T-helper 22 cell (primary cell): ENCODE measurements at regions not wholly inside any gene's neighbourhood (a gene's known extent, or its start where the extent isn't known, plus 50 kb on each side); places are given as distances from the start of the nearest gene placed in this dataset.
"Not testable (repeated sequence)": the region's sequence is repeated elsewhere in the genome, so short reads cannot be mapped to it uniquely, and the experiment has no call there.

Source experiments
- DNase-seq: peaks from one replicate; pipeline ENCODE4 v3.0.0-alpha.2; 2020; ENCODE audit warnings: low read depth

DNA sequence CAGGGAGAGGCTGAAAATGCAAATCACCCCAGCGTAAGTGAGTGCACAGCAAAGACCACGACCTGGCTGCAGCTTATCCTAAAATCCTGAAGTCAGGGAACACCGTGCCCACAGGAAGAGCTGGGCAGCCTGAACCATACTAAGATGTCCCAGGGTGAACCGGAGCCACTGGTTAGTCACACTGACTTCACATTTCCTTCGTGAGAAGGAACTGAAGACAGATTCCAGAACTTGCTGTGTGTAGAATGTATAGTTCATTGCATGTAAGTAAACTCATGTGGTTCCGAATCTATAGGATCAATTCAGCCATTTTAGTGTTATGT, 84.6 kb upstream of the NDUFV2 start:
- no peak for DNase-seq

DNA sequence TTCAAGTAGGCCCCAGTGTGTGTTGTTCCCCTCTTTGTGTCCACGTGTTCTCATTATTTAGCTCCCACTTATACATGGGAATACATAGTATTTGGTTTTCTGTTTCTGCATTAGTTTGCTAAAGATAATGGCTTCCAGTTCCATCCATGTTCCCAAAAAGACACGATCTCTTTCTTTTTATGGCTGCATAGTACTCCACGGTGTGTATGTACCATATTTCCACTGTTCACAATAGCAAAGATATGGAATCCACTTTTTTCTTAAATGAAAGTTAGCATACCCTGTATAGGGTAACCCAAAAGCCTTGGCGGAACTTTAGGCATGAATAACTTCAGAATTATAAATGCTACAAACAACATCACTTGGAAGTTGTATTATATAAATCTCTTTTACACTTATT, 83.4 kb upstream of the NDUFV2 start:
- DNase-seq: no peak

DNA sequence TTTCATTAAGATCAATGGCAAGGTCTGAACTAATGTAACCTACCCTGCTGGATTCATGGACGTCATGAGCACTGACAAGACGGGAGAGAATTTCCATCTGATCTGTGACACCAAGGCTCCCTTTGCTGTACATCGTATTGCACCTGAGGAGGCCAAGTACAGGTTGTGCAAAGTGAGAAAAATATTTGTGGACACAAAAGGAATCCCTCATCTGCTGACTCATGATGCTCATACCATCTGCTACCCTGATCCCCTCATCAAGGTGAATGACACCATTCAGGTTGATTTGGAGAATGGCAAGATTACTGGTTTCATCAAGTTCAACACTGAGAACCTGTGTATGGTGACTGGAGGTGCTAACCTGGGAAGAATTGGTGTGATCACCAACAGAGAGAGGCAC, 82.3 kb upstream of the NDUFV2 start:
- DNase-seq: no peak

DNA sequence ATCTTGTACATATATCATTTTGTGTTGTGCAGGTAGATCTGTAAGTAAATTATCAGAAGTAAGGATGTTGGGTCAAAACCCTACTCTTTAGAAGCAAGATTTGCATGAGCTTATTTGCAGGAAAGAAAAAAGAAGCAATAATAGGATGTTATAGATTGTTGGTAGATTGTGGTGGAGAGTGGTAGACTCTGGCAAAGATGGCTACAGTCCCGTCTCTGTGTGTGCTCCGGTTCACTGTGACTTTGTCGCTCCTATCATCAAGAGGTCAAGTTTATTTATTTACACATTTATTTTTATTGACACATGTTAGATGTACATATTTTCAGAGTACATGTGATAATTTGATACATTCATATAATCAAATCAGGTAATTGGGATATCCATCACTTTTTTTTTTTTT, 81.0 kb upstream of the NDUFV2 start:
- no peak for DNase-seq

DNA sequence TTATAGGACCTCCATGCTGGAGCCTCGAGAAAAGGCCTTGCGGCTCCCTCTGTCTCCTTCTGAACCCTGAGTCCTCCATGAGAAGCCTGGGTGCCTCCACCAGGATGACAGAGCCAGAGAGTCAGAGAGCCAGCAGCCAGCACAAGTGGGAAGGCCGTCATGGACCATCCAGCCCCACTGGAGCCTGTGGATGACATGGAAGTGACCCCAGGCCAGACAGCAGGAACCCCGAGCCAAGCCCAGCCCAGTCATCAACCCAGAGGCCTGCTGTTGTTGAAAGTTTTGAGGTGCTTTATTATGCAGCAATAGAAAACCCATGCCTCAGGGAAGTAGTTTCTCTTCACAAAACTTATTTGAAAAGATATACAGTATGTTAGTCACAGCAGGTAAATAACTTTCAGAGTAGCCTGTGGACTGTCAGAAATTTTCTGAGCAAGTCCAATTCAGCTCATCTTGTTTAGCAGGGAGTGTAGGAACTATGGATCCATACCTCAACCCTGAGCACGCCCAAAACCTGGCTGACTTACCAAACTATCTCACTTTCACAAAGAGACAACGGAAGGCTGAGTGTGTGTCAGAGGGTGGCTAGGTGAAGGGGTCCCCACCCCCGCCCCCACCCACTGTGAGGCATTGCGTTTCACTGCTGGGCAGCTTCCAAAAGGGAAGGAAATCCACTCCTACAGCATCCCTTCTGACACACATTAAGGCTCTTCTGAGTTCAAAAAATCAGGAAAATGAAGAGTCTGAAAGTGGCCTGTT, 79.9 kb upstream of the NDUFV2 start:
- no peak for DNase-seq

DNA sequence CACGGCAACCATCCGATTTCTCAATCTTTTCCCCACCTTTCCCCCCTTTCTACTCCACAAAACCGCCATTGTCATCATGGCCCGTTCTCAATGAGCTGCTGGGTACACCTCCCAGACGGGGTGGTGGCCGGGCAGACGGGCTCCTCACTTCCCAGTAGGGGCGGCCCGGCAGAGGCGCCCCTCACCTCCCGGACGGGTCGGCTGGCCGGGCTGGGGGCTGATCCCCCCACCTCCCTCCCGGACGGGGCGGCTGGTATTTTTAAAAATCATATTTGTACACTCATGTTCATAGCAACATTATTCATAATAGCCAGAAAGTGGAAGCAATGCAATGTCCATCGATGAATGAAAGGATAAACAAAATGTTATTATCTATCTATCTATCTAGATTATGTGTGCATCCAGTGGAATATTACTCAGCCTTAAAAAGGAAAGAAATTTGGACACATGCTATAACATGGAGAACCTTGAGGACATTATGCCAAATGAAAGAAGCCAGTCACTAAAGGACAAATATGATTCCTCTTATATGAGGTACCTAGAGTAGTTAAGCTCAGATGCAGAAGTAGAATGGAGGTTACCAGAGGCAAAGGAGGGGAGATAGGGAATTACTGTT, 78.4 kb upstream of the NDUFV2 start:
- not testable (repeated sequence) for DNase-seq

DNA sequence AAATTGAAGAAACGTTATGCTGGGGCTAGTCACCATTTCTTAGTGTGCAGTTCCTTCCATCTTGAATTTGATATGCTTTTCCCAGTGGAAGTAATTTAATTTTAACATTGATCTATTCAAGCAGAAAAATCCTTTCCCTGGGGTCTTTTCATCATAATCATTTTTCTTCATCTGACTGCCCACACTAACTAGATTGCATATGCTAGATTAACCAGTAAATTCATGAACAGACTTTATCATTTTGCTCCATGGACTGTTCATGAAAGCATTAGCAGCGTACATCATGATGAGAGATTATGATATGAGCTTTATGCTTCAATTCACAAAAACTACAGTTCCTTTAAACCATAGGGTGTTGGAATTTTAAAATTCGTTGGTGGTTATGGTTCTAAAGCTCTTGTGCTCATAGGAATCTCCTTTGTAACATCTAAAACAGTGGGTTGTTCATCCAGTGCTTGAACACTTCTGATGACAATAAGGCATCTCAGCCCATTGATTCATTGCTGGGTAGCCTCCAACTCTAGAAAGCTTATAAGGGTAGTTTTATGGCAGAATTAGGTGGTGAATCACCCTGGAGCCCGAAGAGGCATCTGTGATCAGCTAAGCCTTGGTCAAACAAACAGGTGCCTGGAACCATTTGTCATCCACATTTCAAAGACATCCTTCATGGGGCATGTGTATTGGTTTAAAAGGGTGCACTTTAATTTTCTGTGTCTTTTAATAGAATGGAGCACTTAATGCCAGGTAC, 77.2 kb upstream of the NDUFV2 start:
- no peak for DNase-seq

DNA sequence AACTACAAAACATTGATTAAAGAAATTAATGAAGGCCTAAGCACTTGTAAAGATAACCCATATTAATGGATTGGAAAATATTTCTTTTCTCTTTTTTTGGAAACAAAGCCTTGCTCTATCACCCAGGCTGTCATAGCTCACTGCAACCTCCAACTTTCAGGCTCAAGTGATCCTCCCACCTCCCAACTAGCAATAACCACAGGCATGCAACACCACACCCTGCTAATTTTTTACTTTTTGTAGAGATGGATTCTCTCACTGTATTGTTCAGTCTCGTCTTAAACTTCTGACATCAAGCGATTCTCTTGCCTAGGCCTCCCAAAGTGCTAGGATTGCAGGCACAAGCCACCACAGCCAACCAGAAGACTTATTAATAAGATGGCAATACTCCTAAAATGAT, 73.4 kb upstream of the NDUFV2 start:
- no peak for DNase-seq

DNA sequence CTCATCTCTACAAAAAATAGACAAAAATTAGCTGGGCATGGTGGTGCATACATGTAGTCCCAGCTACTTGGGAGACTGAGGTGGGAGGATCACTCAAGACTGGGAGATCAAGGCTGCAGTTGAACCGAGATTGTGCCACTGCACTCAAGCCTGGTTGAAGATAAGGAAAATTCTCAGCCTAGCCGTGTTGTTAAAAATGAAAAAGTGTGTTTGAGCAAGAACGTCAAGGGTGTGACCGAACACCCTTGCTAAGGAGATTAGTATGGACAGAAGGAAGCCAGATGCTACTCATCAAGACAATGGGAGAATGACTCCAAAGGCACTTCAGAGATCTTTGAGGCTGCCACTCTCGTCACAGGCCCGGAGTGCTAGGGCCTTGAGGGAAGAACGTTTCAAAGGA, 70.0 kb upstream of the NDUFV2 start:
- no peak for DNase-seq

DNA sequence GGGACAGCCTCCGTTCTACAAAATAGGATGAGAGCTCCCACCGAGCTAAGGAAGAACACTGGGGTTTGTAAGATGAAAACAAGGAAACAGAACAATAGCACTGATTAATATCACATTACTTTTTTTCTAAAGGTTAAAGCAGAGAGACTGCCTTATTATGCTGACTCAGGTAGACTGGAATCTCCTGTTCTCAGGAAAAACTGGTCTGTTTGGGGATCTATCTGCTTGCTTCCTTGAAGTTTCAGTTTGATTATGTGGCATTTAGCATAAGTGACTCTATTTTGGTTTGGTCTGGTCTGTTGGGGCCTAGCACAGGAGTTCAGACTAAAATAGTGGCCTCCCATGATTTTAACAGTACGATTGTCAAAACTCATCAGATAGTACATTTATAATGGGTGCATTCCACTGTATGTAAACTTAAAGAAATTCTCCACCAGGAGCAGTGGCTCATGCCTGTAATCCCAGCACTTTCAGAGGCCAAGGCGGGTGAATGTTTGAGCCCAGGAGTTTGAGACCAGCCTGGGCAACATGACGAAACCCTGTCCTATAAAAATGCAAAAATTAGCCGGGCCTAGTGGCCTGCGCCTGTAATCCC, 64.1 kb upstream of the NDUFV2 start:
- DNase-seq: no peak

DNA sequence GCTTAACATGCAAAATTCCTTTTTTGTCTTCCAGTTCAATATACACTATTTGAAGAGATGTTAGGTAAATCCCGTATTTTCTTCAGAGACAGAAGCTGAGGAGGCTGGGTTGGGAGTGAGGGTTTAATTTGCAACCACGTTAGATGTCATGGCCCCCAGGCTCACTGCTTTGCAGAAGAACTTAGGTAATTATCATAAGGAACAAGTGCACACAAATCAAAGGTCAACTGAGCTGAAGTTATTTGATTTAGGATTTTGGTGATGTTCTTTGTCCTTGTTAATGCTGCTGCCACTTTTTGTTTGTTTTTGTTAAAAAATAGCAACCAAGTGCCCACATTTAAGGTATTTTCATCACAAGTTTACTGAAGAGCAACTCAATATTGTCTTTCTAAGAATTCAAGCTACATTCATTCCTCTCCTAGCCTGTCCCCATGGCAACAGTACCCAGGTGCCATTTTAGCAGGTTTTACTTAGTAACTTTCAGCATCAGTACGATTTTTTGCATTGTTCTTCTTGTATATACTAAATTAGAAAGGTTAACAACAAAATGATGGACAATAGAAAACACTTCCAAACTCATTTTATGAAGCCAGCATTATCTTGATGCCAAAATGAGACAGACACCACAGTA, 62.9 kb upstream of the NDUFV2 start:
- no peak for DNase-seq

DNA sequence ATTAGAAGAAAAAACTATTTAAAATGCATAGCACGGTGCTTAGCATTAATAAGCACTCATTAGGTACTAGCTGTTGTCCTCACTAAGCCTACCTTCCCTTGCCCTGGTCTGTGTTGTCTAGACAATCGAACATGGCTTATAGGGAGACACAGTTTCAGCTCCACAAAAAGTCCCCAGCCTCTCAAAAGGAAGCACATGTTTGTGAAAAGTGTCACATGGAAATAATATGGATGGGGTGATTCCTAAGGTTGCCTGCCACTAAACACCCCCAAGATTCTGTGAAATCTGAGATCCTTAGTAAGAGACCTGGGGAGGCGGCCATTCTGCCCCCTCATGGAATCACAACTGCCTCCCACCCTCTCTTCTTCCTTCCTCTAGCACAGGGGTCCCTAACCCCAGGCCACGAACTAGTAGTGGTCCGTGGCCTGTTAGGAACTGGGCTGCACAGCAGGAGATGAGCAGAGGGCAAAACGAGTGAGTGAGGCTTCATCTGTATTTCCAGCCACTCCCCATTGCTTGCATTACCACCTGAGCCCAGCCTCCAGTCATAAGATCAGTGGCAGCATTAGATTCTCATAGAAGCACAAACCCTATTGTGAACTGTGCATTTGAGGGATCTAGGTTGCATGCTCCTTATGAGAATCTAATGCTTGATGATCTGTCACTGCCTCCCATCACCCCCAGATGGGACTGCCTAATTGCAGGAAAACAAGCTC, 59.6 kb upstream of the NDUFV2 start:
- no peak for DNase-seq

DNA sequence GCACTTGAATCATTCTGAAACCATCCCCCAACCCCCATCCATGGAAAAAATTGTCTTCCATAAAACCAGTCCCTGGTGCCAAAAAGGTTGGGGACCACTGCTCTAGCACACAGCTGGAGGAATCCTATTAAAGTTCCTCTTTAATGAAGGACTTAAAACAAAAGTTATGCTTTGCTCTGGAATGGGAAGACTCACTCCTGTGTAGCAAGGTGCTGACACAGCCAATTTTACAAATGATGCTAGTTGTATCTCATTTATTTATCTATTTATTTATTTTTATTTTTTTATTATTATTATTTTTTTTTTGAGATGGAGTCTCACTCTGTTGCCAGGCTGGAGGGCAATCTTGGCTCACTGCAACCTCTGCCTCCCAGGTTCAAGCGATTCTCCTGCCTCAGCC, 58.9 kb upstream of the NDUFV2 start:
- DNase-seq: no peak

DNA sequence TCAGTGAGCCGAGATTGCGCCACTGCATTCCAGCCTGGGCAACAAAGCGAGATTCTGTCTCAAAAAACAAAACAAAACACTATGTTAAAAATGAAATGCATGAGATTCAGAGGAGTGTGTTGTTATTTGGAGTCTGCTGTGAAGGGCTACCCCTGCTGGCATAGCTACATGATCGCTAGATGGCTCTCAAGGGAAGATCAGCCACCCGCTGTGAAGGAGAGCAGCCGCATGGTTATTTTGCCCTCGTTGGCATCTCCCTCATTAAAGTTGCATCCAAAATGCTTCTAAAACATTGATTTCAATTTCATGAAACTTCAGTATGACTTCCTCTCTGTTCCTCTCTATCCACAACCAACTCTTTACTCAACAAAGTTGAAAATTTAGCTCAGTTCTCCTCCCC, 54.8 kb upstream of the NDUFV2 start:
- DNase-seq: no peak

DNA sequence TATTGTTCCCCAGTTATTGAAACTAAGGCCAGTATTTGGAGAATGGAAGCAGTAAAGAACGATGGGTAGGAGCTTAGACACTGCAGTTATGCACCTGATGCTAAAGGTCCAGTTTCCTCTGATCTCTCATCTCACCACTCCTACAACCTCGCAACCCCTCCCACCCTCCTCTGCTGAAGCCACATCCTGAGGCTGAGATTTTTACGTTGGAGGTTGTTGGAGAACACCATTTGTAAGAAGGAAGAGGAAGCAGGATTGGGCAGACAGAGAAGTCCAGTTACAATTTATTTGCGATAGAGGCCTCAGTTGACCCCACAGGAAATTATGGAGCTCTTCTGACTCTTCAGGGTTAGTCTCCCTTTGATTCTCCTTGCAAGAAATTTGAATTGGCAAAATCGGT, 54.3 kb upstream of the NDUFV2 start:
- DNase-seq: no peak

DNA sequence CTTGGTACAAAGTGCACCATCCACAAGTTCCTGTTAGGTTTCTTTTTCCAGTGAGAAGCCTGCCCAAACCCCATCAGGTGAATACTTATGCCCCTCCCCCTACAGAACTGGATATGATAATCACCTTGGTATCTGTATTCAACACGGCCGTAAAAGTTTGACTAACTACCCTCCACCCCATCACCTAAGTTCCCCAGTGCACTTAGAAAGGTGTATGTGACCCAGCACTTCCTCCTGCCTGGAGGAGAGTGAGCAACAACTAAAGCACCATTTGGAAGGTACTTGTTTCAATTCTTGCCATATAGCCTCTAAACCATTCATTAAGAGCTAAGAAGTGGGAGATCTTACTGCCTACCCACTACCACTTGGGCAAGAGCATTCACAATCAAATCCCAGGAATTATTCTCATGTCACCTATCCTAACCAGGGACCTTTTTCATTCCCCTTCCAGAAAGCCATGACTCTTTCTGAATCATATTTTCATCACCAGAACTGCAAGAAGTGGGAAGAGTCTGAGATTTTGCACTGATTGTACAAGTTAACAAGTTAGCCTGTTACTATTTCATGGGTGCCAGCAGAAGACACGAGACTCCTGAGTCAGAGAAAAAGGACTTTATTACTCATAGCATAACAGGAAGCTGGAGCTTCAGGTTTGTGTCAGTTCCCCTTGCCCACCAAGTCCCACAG, 53.5 kb upstream of the NDUFV2 start:
- DNase-seq: no peak

DNA sequence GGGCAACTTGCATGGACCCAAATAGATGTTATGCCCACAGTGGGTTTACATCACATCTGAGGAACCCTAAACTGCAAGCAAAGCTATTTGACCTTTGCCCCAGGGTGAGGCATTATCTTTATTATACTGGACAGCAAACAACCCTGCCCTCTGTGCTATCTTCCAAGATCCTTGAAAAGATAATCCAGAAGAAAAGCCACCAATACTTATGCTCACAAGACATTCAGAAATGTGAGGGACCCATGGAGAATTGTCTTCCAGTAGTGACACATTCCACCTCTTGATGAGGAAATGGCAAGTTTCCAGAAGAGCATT, 53.0 kb upstream of the NDUFV2 start:
- no peak for DNase-seq

DNA sequence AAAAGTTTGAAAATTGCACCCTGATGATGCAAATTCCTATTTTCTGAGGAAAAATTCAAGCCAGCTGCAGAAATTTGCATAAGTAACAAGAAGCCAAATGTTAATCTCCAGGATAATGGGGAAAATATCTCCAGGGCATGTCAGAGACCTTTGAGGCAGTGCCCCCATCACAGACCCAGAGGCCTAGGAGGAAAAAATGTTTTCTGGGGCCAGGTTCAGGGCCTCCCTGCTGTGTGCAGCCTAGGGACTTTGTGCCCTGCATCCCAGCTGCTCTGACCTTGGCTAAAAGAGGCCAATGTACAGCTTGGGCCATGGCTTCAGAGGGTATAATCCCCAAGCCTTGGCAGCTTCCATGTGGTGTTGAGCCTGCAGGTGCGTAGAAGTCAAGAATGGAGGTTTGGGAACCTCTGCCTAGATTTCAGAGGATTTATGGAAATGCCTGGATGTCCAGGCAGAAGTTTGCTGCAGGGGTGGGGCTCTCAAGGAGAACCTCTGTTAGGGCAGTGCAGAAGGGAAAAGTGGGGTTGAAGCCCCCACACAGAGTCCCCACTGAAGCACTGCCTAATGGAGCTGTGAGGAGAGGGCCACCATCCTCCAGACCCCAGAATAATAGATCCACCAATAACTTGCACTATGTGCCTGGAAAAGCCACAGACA, 51.7 kb upstream of the NDUFV2 start:
- DNase-seq: not testable (repeated sequence)
